GM19395 (cell line): ENCODE measurements at regions not wholly inside any gene's neighbourhood (a gene's known extent, or its start where the extent isn't known, plus 50 kb on each side); places are given as distances from the start of the nearest gene placed in this dataset.
"Not testable (repeated sequence)": the region's sequence is repeated elsewhere in the genome, so short reads cannot be mapped to it uniquely, and the experiment has no call there.

ENCODE experiments used
- ATAC-seq: cut with Tn5 transposase; IDR thresholded peaks from one replicate; pipeline ENCODE4 v1.9.1; 2021; ENCODE audit warnings: mild to moderate bottlenecking, moderate library complexity; ENCODE audit not compliant: unreplicated experiment

DNA sequence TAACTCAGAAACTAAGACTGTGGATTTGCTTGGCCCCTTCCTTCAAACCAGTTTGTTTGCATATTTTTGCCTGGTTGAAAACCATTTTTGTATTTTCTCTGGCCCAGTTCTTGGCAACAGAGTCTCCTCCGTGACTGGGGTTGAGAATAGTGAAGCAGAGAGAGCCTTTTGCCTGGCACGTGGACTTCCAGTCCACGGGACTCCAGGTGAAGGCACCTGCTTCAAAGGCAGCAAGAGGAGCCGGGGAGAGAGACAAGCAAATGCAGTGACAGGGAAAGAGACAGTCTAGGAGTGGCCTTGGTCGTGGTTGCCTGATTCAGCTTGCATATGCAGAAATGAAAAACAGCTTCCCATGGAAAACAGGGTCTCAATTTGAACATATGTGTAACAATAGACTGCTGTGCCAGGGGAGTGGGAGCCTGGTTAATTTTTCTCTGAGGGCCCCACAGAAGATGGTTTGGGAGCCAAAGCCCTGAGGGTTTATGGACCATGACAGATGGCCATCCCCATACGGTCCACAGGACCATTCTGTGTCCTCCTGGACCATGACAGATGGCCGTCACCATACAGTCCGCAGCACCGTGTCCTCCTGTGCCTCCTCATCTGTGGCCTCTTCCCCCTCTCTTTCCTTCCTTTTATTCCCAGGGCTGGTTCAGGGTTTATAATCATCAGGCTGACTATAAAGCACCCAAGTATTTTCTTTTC is 272.2 kb upstream of the RASGEF1B start:
- no peak for ATAC-seq

DNA sequence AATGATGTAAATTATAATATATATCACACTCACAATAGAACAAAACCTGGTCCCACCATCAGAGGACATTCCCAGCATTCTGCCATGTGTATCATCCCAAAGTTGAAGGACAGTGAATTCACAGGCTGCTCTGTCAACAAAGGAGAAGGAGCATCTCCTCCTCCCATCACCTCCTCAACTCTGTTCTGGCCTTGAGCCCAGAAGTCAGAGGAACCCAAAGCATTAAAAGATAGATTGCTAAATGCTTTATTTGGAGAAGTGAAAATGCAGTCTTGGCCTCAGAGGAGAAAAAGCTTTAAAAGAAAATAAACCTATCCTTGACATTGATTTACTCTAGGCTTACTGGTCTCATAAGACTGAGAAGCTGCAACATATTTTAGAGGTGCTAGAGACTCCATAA is 268.8 kb upstream of the RASGEF1B start:
- ATAC-seq = no peak

DNA sequence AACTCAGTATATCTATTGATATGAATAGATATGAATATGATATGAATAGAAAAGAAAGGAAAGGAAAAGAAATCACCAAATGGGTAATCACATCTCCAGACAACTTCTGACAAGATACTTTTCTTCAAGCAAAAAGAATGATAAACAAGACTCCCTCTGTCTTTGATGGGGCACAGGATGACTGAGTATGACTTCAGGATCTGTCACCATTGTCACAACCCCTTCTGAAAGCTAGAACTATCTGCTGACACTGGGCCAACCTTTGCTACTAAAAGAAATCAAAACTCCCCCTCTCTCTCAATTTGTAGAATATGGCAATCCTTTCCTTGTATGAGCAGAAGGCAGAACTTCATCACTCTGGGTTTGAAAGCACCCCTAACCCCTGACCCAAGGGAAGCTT is 267.2 kb upstream of the RASGEF1B start:
- no peak for ATAC-seq

DNA sequence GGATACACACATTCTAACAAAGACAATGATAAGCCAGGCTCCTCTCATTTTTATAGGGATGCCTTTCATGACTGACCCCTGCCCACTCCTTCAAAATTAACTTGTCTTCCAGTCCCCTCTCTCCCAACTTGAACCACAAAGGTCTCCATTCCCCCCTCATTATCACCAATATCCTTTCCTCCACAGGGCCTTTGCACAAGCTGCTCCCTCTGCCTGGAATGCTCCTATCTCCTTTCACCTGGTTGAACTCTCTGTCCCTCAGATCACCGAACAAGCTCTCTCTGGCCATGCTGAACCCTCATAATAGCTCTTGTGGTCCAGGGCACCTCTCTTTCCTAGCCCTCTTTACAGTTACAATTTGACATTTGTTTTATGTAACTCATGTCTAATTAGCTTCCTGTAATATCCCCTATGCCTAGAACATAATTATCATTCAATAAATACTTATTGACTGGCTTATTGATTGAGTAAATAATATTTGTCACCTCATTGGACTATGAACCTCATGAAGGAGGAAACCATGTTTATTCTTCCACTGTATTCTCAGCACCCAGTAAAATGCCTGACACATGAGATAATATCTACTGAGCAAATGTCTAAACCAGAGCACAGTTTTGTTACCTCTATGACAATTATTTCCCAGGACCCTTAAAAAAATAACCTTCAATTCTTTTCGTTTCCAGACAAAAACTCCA is 266.3 kb upstream of the RASGEF1B start:
- no peak for ATAC-seq

DNA sequence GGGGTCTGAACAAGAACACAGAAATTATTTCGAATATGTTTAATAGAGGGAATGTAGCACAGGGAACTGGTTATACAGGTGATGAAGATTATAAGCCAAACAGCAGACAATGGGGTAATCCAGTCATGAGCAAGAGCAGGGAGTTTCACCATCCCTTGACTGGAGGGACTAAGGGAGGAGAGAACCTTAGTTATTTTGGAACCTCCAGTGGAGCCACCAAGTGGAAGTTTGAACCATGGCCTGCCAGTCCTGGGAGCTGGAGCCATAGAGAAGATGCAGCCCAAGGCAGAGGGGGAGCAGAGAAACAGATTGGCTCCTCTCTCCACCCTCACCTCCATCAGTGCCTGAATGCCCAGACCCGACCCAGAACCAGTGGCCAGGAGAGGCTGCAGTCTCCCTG is 264.6 kb upstream of the RASGEF1B start:
- no peak for ATAC-seq

DNA sequence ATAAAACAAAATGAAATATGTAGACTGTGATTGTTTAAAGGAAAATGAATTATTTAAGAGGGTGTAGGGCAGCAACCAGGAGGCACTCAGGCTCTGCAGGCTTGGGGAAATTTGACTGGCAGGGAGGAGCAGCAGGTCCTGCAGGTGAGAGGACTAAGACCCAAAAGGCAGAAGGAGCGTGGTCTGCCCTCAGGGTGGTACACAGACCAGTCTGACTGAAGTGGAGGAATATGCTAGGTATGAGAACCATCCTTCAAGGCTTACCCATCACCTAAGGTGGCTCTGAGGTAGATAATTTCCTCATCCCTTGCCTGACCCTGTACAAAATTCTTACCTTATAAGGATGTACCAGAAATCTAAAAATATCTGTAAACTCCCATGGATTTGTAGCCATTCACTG is 261.3 kb upstream of the RASGEF1B start:
- ATAC-seq = no peak

DNA sequence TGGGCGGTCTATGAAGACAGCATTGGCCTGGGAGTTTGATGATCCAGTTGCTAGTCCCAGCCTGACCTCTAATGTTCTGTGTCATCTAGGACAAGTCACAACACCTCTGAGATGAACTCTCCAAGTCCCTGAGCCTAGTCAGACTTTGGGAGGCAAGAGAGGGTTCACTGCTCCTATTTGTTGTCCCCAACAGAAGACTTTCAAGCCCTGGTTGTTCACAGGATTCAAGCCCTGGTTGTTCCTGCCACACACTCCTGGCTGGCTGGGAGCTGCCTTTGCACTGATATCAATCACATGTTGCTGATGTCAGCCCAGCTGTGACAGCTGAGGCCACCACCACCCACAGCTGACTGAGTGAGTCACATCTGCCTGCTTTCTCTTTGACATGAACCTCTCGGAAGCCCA is 253.2 kb upstream of the RASGEF1B start:
- peak; percentile 98 for ATAC-seq

DNA sequence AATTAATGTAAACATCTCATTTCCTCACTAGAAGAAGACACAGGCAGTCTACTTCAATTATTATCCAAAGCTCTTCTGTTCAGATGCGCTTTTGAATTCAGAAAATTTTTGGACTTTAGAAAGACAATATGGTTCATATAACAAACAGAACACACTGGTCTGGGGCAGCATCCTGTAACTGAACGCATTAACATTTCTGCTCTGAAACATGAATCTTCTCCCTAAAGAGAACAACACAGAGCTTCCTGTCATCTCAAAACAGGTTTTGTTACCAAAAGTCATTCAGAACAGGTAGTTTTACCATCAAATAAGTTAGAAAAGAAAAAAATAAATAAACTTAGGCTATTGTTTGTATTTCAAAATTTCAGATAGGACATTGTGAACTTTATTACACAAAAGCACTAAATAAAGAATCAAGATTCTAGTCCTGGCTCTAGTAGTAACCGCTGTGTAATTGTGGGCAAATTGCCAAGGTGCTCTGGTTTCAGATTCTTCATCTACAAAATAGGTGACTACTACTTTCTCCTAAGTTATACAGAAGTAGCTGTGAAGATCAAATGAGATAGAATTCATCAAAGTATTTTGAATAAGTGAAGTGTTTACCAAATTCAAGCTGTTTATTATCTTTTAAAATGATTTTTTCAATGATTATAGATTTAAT is 252.3 kb upstream of the RASGEF1B start:
- ATAC-seq = no peak

DNA sequence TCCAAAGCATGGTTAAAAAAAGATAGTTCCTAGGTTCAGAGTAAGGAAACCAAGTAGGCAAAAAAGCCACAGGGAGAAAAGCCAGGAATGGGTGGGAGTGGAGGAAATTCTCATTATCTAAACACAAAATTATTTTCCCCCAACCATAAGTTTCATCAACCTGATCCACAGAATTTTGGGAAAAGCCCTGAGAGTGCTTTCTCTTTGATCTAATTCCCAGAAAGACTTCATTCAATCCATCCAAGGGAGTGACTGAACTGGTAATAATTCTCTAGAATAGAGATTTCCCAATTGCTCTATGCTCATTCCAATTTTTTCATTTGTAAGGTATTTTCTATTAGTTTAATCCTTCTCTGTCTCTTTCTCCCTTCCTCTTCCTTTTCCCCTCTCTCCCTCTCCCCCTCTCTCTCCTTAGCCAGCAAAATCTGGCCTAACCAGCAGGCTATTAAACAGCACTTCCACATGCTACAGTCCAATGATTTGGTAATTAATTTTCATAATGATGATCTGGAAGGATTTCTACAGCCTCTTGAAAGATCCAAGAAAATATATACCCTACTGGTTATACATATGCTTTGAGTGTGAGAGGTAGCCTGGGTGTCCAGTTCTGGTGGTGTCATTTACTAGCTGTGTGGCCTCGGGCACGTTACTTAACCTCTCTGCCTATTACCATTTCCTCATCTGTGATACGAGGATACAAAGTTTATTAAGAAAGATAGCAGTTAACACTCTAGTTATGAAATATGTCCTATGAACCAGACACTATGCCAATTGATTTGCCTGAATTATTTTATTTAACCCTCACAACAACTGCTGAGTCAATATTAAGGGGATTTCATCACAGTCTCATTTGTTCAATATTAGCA is 251.5 kb upstream of the RASGEF1B start:
- ATAC-seq = no peak

DNA sequence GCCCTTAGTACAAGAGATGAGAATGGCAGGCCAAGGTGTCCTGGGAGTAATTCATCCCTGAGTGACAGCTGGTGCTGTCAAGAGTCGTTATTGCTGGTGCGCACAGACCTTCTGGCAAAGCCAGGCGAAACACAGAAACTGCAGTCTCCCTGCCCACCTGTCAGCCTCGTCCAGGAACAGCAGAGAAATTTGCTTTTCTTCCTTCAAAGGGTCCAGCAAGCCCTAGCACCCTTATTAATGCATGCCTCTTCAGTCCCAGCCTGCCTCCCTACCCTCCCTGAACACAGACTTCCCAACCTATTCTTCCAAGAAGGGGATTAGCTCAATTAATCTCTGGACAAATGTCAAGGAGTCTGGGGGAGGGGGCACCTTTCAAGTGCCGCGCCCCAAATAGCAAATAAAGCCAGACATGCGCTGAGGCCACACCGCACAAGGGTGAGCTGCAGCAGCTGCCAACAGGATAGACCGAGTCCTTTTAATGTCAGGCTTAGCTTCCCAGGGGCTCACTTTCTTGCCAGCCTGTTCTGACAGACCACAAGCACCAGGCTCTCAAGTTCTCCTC is 250.7 kb upstream of the RASGEF1B start:
- ATAC-seq = no peak

DNA sequence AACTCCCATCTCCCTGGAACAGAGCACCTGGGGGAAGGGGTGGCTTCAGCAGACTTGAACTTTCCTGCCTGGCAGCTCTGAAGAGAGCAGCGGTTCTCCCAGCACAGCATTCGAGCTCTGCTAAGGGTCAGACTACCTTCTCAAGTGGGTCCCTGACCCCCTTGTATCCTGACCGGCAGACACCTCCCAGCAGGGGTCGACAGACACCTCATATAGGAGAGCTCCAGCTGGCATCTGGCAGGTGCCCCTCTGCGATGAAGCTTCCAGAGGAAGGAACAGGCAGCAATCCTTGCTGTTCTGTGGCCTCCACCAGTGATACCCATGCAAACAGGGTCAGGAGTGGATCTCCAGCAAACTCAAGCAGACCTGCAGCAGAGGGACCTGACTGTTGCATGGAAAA is 244.1 kb upstream of the RASGEF1B start:
- ATAC-seq = no peak

DNA sequence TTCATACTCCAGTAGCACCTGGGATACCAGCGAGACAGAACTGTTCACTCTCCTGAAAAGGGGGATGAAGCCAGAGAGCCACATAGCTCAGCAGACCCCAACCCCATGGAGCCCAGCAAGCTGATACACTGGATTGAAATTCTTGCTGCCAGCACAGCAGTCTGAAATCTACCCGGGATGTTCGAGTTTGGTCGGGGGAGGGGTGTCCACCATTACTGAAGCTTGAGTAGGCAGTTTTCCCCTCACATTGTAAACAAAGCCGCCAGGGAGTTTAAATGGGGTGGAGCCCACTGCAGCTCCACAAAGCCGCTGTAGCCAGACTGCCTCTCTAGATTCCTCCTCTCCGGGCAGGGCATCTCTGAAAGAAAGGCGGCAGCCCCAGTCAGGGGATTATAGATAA is 243.7 kb upstream of the RASGEF1B start:
- ATAC-seq = not testable (repeated sequence)

DNA sequence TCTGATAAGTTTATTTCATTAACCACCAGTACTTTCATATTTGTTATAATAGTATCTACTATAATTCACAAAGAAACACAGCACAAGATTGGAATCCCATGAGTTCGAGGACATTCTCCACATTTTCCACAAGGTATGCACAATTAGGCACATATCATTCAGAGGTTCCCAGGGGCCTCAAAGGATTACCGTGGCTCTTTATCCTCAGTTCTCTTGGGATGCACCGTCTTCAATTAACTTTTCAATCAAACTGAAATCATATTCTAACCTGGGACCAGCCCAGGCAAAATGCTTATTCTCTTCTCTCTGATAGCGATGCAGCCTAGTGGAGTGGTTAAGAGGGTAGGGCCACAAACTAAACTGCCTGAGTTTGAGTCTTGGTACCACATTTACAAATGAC is 242.6 kb upstream of the RASGEF1B start:
- no peak for ATAC-seq

DNA sequence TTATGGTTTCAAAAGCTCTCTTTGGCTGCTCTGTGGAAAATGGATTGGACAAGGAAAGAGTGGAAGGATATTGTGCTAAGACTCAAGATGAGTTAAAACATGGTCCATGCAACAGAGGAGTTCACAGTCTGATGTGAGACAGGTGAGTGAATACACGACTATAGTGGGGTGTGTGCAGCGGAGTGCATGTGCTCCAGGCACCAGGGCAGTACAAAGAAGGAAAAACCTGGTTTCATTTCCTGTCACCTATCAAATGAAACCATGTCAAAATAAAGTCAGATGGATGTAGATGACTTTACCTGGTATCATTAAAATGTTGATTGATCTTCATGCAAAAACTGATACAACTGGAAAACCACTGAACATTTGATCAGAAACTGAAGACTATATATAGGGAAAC is 241.0 kb upstream of the RASGEF1B start:
- ATAC-seq = no peak

DNA sequence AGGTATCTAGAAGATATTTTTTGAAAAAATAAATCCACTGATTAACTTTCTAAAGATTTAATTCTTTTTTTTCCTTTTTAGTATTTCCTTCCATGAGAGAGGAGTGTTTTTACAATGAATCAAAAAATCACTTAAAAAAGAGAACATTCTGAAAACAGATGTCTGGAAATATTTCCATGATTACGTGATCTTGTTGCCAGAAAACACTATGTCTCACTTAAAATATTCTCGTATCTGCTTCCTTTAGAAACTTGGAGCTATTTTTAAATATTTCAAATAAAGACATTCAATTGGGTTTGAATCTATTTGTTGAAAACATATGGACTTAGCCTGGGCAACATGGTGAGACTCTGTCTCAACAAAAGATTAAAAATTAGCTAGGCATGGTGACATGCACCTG is 232.8 kb upstream of the RASGEF1B start:
- no peak for ATAC-seq

DNA sequence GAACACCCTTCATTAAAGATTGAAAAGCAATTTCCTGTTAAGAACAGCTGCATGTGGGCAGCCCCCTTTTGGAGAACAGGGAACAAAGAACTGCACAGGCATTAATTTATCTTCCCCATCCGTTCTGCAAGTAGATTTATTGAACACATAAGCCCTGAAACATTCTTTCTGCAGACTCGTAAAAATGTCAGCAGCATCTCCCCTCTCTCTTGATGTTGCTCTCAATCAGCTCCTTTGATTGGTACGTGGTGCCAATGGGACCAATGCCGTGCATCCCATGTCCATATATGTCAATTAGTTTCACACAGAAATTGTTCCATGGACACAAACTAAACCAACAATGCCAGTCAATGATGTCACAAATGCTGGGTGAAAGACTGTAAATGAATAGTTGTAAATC is 228.5 kb upstream of the RASGEF1B start:
- no peak for ATAC-seq

DNA sequence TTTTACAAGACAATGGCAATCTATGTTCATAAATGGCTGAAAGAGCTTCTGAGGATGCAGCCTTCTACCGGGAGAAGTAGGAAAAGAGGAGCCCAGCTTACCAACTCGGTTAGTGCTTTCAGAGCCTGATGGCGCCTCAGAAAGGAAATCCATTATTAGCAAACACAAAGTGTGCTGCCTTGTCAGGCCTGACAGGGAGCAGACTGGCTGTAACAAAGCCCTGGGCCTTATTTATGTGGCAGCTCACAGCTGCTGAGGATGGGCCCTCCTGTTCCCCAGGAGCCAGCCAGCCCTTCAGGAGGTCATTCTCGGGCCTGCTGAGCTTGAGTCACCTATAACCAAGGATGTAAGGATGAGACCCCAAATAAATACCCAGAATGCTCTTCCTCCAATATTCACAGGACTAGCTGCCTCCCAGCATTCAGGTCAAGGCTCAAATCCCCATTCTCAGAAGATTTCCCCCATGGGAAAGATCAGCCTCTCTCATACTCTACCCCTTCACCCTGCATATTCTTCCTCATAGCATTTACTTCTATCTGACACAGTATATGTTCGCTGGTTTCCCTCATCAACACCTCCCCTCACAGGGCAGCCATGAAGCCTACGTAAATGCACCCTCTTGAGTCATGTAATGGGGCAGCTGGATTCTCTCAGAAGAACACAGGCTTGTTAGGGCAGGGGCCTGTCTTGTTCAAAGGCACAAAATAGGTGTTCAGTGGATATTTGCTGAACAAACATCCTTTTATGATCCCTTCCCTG is 227.0 kb upstream of the RASGEF1B start:
- no peak for ATAC-seq

DNA sequence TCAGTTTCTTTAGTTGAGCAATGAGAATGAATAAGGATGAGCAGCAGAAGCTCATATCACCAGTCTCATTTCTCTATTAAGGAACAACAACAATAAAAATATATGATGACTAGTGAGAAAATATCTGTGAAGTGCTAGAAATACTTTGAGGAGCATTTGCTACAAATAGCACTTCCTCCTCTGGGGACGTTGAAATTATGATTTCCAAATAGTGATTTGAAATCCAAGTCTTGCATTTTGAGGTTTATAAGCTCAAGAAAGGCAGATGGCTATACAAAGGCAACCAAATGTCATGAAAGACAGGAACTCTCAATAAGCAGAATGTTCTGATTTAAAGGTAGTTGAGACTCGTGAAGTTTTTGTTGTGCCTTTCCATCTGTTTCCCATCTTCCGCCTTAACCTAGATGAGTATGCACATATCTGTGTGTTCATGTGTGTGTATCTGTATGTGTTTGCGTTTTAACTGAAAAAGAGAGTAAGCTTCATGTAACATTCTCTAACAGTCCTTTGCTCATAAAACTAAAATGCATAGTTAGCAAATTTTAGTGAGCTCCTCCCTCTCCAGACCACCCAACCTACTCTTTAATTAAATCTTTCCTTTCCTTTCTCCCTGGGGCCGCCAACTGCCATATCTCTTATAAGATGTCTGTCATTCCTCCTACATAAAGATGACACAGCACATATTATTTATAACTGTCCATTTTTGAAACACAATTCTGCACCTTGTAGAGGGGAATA is 222.6 kb upstream of the RASGEF1B start:
- no peak for ATAC-seq

DNA sequence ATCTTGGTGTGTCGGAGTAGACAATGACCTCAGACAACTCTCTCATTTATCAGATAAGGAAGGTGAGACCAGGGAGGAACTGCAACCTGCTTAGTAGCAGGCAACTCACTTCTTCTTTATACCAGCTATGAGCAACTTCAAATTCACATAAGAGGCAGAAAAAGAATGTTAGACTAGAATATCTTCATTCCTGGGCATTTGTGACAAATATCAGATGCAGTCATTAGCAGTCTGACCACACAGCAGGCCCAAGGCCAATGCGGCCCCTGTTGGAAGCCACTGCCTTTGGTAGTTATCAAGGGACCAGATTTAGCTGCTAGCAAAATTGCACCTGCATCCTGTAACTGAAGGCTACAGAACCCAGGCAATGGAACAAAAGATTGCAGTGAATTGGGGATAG is 219.2 kb upstream of the RASGEF1B start:
- no peak for ATAC-seq

DNA sequence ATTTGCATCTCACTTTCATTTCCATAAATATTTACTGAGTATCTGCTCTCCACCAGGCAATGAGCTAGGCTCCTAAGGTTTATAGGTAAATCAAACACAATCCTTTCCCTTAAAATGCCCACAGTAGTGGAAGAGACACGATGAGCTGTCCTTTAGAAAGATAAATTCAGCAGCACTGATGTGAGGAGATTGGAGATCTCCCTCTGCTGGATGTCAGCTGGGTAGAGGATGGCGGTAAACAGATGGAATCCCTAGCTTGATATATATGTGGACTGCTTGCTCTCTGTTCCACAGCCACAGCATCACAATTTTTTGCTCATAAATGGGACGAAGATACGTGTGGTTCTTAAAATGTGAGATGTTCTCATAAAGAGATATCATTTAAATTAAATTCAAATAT is 216.4 kb upstream of the RASGEF1B start:
- no peak for ATAC-seq
